HepG2 (cell line): ENCODE measurements at regions not wholly inside any gene's neighbourhood (a gene's known extent, or its start where the extent isn't known, plus 50 kb on each side); places are given as distances from the start of the nearest gene placed in this dataset.

ENCODE experiments used
- CTCF ChIP-seq: sonication (generic); formaldehyde crosslinking; IDR thresholded peaks from 2 replicates; pipeline ENCODE4 v1.5.0; 2020; ENCODE audit warnings: mild to moderate bottlenecking, missing genetic modification reagents, moderate library complexity
- KDM5A ChIP-seq: fragments of 200-600 bp; sonication (generic); IDR thresholded peaks from 2 replicates; pipeline ENCODE4 v1.7.0; 2018; ENCODE audit warnings: antibody characterized with exemption, mild to moderate bottlenecking, low read length, borderline replicate concordance
- NFIC ChIP-seq: IDR thresholded peaks from 2 replicates; pipeline ENCODE4 v1.6.1; 2012; ENCODE audit warnings: mild to moderate bottlenecking, low read length, inconsistent platforms
- PAX8 ChIP-seq: sonication (generic); formaldehyde crosslinking; IDR thresholded peaks from 2 replicates; pipeline ENCODE4 v1.8.0; 2022; ENCODE audit warnings: mild to moderate bottlenecking, missing genetic modification reagents, borderline replicate concordance
- RXRA ChIP-seq: sonication (generic); formaldehyde crosslinking; IDR thresholded peaks from 2 replicates; pipeline ENCODE4 v1.5.1; 2020; ENCODE audit warnings: missing genetic modification reagents
- ZBTB21 ChIP-seq: sonication (generic); formaldehyde crosslinking; IDR thresholded peaks from 2 replicates; pipeline ENCODE4 v1.4.0; 2020; ENCODE audit warnings: missing genetic modification reagents
- ZNF549 ChIP-seq: sonication (generic); formaldehyde crosslinking; IDR thresholded peaks from 2 replicates; pipeline ENCODE4 v1.5.0; 2020; ENCODE audit warnings: missing genetic modification reagents
- ZNF841 ChIP-seq: sonication (generic); formaldehyde crosslinking; IDR thresholded peaks from 2 replicates; pipeline ENCODE4 v1.8.1; 2023; ENCODE audit warnings: missing genetic modification reagents, borderline replicate concordance

- TF ChIP-seq ZNF841 (CRISPR knock-in tag) (no peak), KDM5A (no peak), NFIC (no peak), CTCF (CRISPR knock-in tag) (no peak), ZBTB21 (CRISPR knock-in tag) (no peak), ZNF549 (CRISPR knock-in tag) (no peak), RXRA (CRISPR knock-in tag) (no peak), PAX8 (CRISPR knock-in tag) (no peak)
Measured at GRCh38 chr16:79843145-79843544, 242.6 kb upstream of the MAF start.
